GM23338 (cell line): ENCODE measurements at regions not wholly inside any gene's neighbourhood (a gene's known extent, or its start where the extent isn't known, plus 50 kb on each side); places are given as distances from the start of the nearest gene placed in this dataset.
A peak's percentile ranks its signal among the peaks of the same experiment; 100 is the strongest.

Source experiments
- ATAC-seq: fragments of 200-7000 bp; cut with Tn5 transposase; 3 replicates; pipeline ENCODE4 v1.9.1; 2020
- DNase-seq: peaks from one replicate; pipeline ENCODE4 v3.0.0-alpha.2; 2015; ENCODE audit warnings: low spot score
- H2AFZ ChIP-seq: fragments of 200-600 bp; sonication (generic); 2 replicates; pipeline ENCODE4 v1.8.0; 2016; ENCODE audit warnings: antibody characterized with exemption, mild to moderate bottlenecking, moderate library complexity
- H3F3A ChIP-seq: fragments of 200-600 bp; sonication (generic); replicated peaks from 2 replicates; pipeline ENCODE4 v1.8.0; 2017; ENCODE audit warnings: antibody characterized with exemption, mixed run types, low read depth
- H3K27ac ChIP-seq: fragments of 200-600 bp; sonication (generic); 2 replicates; pipeline ENCODE4 v1.6.1; 2016; ENCODE audit warnings: low read depth
- H3K27me3 ChIP-seq: fragments of 200-600 bp; sonication (generic); 2 replicates; pipeline ENCODE4 v1.8.0; 2016; ENCODE audit warnings: mild to moderate bottlenecking, mixed run types, moderate library complexity; ENCODE audit not compliant: insufficient read depth
- H3K36me3 ChIP-seq: fragments of 200-600 bp; sonication (generic); 2 replicates; pipeline ENCODE4 v1.8.0; 2016; ENCODE audit warnings: mild to moderate bottlenecking; ENCODE audit not compliant: insufficient read depth
- H3K4me1 ChIP-seq: fragments of 200-600 bp; sonication (generic); 2 replicates; pipeline ENCODE4 v1.8.0; 2016; ENCODE audit warnings: mild to moderate bottlenecking, moderate library complexity; ENCODE audit not compliant: insufficient read depth
- H3K4me2 ChIP-seq: fragments of 200-600 bp; sonication (generic); 2 replicates; pipeline ENCODE4 v1.7.1; 2017; ENCODE audit warnings: mixed run types
- H3K4me3 ChIP-seq: fragments of 200-600 bp; sonication (generic); 2 replicates; pipeline ENCODE4 v1.6.1; 2016; ENCODE audit warnings: mixed run types
- H3K79me2 ChIP-seq: fragments of 200-600 bp; sonication (generic); replicated peaks from 2 replicates; pipeline ENCODE4 v1.8.0; 2017; ENCODE audit warnings: mild to moderate bottlenecking; ENCODE audit not compliant: insufficient read depth
- H3K9me2 ChIP-seq: fragments of 200-600 bp; sonication (generic); 2 replicates; pipeline ENCODE4 v1.8.0; 2017; ENCODE audit not compliant: insufficient read depth
- H4K20me1 ChIP-seq: fragments of 200-600 bp; sonication (generic); replicated peaks from 2 replicates; pipeline ENCODE4 v1.8.0; 2017; ENCODE audit warnings: mild to moderate bottlenecking; ENCODE audit not compliant: insufficient read depth
- H3K27ac Mint-ChIP-seq: 2 replicates; pipeline ENCODE4 v1.8.0; 2020; ENCODE audit warnings: inconsistent platforms, mild to moderate bottlenecking, moderate library complexity, mixed read lengths
- H3K27me3 Mint-ChIP-seq: 3 replicates; pipeline ENCODE4 v1.8.0; 2022; ENCODE audit warnings: low read depth, mild to moderate bottlenecking, moderate library complexity, mixed read lengths, inconsistent platforms; ENCODE audit not compliant: insufficient read depth, poor library complexity
- H3K36me3 Mint-ChIP-seq: 3 replicates; pipeline ENCODE4 v1.8.0; 2021; ENCODE audit warnings: low read depth, mild to moderate bottlenecking, inconsistent platforms, moderate library complexity, mixed read lengths
- H3K4me1 Mint-ChIP-seq: 3 replicates; pipeline ENCODE4 v1.8.0; 2020; ENCODE audit warnings: mild to moderate bottlenecking, inconsistent platforms, mixed read lengths
- H3K4me3 Mint-ChIP-seq: 3 replicates; pipeline ENCODE4 v1.8.0; 2021; ENCODE audit warnings: moderate library complexity, mild to moderate bottlenecking, inconsistent platforms, mixed read lengths
- H3K9me3 Mint-ChIP-seq: 3 replicates; pipeline ENCODE4 v1.8.0; 2020; ENCODE audit warnings: moderate library complexity, mild to moderate bottlenecking, inconsistent platforms, mixed read lengths
- EZH2phosphoT487 ChIP-seq: fragments of 200-600 bp; sonication (generic); IDR thresholded peaks from one replicate; pipeline ENCODE4 v1.8.1; 2018; ENCODE audit warnings: antibody characterized with exemption; ENCODE audit not compliant: unreplicated experiment
- POLR2AphosphoS5 ChIP-seq: IDR thresholded peaks from 2 replicates; pipeline ENCODE4 v1.6.1; 2016; ENCODE audit warnings: antibody characterized with exemption, low read depth
- ZNF114 ChIP-seq: fragments of 250-450 bp; sonication (Bioruptor Pico); IDR thresholded peaks from 2 replicates; pipeline ENCODE4 v1.5.0; 2020; ENCODE audit warnings: mild to moderate bottlenecking, moderate library complexity
- ZNF331 ChIP-seq: fragments of 250-450 bp; sonication (Bioruptor Pico); IDR thresholded peaks from 2 replicates; pipeline ENCODE4 v1.5.0; 2020; ENCODE audit warnings: low read depth, mild to moderate bottlenecking, moderate library complexity
- ZNF462 ChIP-seq: fragments of 250-450 bp; sonication (Bioruptor Pico); IDR thresholded peaks from 2 replicates; pipeline ENCODE4 v1.5.0; 2020; ENCODE audit warnings: mild to moderate bottlenecking, moderate library complexity
- TF ChIP-seq, protein P1 (sequence below): IDR thresholded peaks from one replicate; pipeline ENCODE4 v1.6.1; 2018; ENCODE audit warnings: antibody characterized with exemption; ENCODE audit not compliant: unreplicated experiment

DNA sequence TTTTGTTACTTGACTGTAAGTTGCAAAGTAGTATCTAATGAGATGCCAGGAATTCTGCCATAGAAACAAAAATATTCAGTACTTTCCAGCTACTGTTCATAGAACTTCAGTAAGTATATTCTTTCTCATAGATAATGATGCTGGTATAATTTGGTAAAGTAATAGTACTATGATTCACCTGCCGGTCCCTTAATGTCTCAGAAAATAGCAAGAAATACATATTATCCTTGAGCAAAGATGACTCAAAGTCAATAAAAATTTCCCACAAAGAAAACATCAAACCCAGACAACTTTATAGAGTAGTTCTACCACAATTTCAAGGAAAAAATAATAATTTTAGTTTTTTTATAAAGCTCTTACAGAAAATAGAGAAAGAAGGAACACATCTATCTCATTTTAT is 105.4 kb downstream of the EPDR1 start:
- Mint-ChIP-seq H3K4me3 (no peak overlapping the region), H3K9me3 (no peaks in the 10 kb centered on the region), H3K36me3 (no peaks in the 10 kb centered on the region), H3K27me3 (no peaks in the 10 kb centered on the region), H3K4me1 (no peaks in the 10 kb centered on the region), H3K27ac (no peak overlapping the region)
- Histone ChIP-seq H3K4me1 (no peaks in the 10 kb centered on the region), H2AFZ (no peak overlapping the region), H3K79me2 (no peaks in the 10 kb centered on the region), H3F3A (no peaks in the 10 kb centered on the region), H3K4me2 (no peak overlapping the region), H3K27me3 (no peaks in the 10 kb centered on the region), H3K27ac (no peak overlapping the region), H3K4me3 (no peak overlapping the region), H3K9me2 (no peaks in the 10 kb centered on the region), H4K20me1 (no peaks in the 10 kb centered on the region), H3K36me3 (no peaks in the 10 kb centered on the region)
- DNase-seq = no peak
- TF ChIP-seq, protein P1, sequence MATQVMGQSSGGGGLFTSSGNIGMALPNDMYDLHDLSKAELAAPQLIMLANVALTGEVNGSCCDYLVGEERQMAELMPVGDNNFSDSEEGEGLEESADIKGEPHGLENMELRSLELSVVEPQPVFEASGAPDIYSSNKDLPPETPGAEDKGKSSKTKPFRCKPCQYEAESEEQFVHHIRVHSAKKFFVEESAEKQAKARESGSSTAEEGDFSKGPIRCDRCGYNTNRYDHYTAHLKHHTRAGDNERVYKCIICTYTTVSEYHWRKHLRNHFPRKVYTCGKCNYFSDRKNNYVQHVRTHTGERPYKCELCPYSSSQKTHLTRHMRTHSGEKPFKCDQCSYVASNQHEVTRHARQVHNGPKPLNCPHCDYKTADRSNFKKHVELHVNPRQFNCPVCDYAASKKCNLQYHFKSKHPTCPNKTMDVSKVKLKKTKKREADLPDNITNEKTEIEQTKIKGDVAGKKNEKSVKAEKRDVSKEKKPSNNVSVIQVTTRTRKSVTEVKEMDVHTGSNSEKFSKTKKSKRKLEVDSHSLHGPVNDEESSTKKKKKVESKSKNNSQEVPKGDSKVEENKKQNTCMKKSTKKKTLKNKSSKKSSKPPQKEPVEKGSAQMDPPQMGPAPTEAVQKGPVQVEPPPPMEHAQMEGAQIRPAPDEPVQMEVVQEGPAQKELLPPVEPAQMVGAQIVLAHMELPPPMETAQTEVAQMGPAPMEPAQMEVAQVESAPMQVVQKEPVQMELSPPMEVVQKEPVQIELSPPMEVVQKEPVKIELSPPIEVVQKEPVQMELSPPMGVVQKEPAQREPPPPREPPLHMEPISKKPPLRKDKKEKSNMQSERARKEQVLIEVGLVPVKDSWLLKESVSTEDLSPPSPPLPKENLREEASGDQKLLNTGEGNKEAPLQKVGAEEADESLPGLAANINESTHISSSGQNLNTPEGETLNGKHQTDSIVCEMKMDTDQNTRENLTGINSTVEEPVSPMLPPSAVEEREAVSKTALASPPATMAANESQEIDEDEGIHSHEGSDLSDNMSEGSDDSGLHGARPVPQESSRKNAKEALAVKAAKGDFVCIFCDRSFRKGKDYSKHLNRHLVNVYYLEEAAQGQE = no peak
- no peak for TF ChIP-seq ZNF331 (CRISPR knock-in tag)
- no peak for ATAC-seq

DNA sequence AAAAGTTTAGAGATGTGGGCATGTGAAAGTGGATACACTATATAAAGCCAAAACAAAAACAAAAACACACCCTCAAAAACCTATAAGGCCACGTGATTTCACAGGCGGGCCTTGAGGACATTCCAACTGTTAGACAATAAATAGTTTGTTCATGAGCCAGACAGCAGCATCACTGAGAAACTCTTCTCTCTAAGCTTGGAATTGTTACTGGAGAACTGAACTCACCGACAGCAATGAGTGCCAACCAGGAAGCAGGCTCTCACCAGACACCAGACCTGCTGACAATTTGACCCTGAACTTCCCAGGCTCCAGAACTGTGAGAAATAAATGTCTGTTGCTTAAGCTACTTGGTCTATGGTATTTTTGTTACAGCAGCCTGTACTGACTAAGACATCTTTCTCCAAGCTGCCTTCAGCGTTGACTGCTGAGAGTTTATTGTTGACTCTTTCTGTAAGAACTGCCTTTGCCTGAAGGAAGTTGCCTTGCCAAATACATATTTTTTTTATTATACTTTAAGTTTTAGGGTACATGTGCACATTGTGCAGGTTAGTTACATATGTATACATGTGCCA is 107.5 kb downstream of the EPDR1 start:
- Histone ChIP-seq H3K36me3 (no peaks in the 10 kb centered on the region), H3K27ac (no peak overlapping the region), H2AFZ (0 out of 2 replicates have a peak overlapping the region, but pooled peaks have one; percentile 56), H3K4me2 (no peak overlapping the region), H3K9me2 (no peaks in the 10 kb centered on the region), H3K27me3 (no peaks in the 10 kb centered on the region), H3K4me1 (peaks cover 7% of the 10 kb centered on the region), H3K79me2 (no peaks in the 10 kb centered on the region), H3F3A (no peaks in the 10 kb centered on the region), H3K4me3 (no peak overlapping the region), H4K20me1 (no peaks in the 10 kb centered on the region)
- H3K9me3 Mint-ChIP-seq = no peaks in the 10 kb centered on the region
- H3K36me3 Mint-ChIP-seq = no peaks in the 10 kb centered on the region
- H3K4me1 Mint-ChIP-seq = peaks cover 7% of the 10 kb centered on the region; the same call in 2 of the 3 replicates
- H3K27me3 Mint-ChIP-seq = no peaks in the 10 kb centered on the region
- H3K4me3 Mint-ChIP-seq = no peak overlapping the region
- no peak for DNase-seq
- no peak for ATAC-seq
- H3K27ac Mint-ChIP-seq = no peak overlapping the region
- TF ChIP-seq, protein P1 = no peak
- TF ChIP-seq POLR2AphosphoS5 = no peak
- TF ChIP-seq EZH2phosphoT487 = no peak
- TF ChIP-seq ZNF462 (CRISPR knock-in tag) = no peak
- TF ChIP-seq ZNF331 (CRISPR knock-in tag) = no peak
- no peak for TF ChIP-seq ZNF114
